ENCODE measurements at regions not wholly inside any gene's neighbourhood (a gene's known extent, or its start where the extent isn't known, plus 50 kb on each side); places are given as distances from the start of the nearest gene placed in this dataset.

GRCh38 chr12:124422142-124422569, 127.3 kb downstream of the RFLNA start:
- H3K79me2 ChIP-seq (ENCODE audit: control insufficient read depth, insufficient read depth, low read length), result no peaks in the 10 kb centered on the region
- WGBS (ENCODE audit: extremely low coverage, insufficient coverage, low lambda C conversion rate), result no CpG with 5 or more reads among the region's 16 CpGs
- H3K36me3 ChIP-seq (ENCODE audit: control insufficient read depth, insufficient read depth, low read length), result peaks cover 5% of the 10 kb centered on the region
- H3K18ac ChIP-seq (ENCODE audit: low read length), result no peak overlapping the region
- H2BK5ac ChIP-seq (ENCODE audit: low read length), result no peak overlapping the region
- no peak overlapping the region for H4K5ac ChIP-seq (ENCODE audit: low read length)
- no peak overlapping the region for H2BK15ac ChIP-seq (replicated peaks; ENCODE audit: low read depth)
- no peak overlapping the region for H2AK5ac ChIP-seq (ENCODE audit: low read length)
- H3K27ac ChIP-seq (ENCODE audit: low read depth, low read length), result no peak overlapping the region
- H4K8ac ChIP-seq (ENCODE audit: low read depth, low read length), result no peak overlapping the region
- no peaks in the 10 kb centered on the region for H3K27me3 ChIP-seq (ENCODE audit: insufficient read depth, low read length, poor library complexity)
- no peak overlapping the region for H3K4me2 ChIP-seq (ENCODE audit: low read length)
- H3K4me1 ChIP-seq (ENCODE audit: control insufficient read depth, low read depth, low read length), result no peaks in the 10 kb centered on the region
- H3K4me3 ChIP-seq (ENCODE audit: low read length), result no peak overlapping the region
- H2BK120ac ChIP-seq (ENCODE audit: low read depth, low read length), result no peak overlapping the region
- H3K79me1 ChIP-seq (ENCODE audit: low read length), result peaks cover 1% of the 10 kb centered on the region
- H3K23ac ChIP-seq (ENCODE audit: low read length), result no peak overlapping the region
- H3K4ac ChIP-seq (ENCODE audit: low read depth, low read length), result no peak overlapping the region
- no peak overlapping the region for H3K9ac ChIP-seq (ENCODE audit: low read length)
- peak overlapping the region; percentile 5 for H3K56ac ChIP-seq (ENCODE audit: low read length)
- no peak for DNase-seq

GRCh38 chr12:124420996-124421674, 126.2 kb downstream of the RFLNA start:
- Histone ChIP-seq H2BK5ac (ENCODE audit: low read length) (no peak overlapping the region), H3K79me2 (ENCODE audit: control insufficient read depth, insufficient read depth, low read length) (no peaks in the 10 kb centered on the region), H3K18ac (ENCODE audit: low read length) (no peak overlapping the region), H4K8ac (ENCODE audit: low read depth, low read length) (no peak overlapping the region), H3K4me3 (ENCODE audit: low read length) (no peak overlapping the region), H3K9ac (ENCODE audit: low read length) (no peak overlapping the region), H3K23ac (ENCODE audit: low read length) (no peak overlapping the region), H3K4me1 (ENCODE audit: control insufficient read depth, low read depth, low read length) (no peaks in the 10 kb centered on the region), H2AK5ac (ENCODE audit: low read length) (no peak overlapping the region), H3K27me3 (ENCODE audit: insufficient read depth, low read length, poor library complexity) (no peaks in the 10 kb centered on the region), H2BK15ac (replicated peaks; ENCODE audit: low read depth) (no peak overlapping the region), H3K27ac (ENCODE audit: low read depth, low read length) (no peak overlapping the region), H3K4me2 (ENCODE audit: low read length) (no peak overlapping the region), H2BK120ac (ENCODE audit: low read depth, low read length) (no peak overlapping the region), H3K36me3 (ENCODE audit: control insufficient read depth, insufficient read depth, low read length) (peaks cover 5% of the 10 kb centered on the region), H3K56ac (ENCODE audit: low read length) (no peak overlapping the region), H3K4ac (ENCODE audit: low read depth, low read length) (no peak overlapping the region), H3K79me1 (ENCODE audit: low read length) (peaks cover 1% of the 10 kb centered on the region), H4K5ac (ENCODE audit: low read length) (no peak overlapping the region)
- no peak for DNase-seq
- WGBS (ENCODE audit: extremely low coverage, insufficient coverage, low lambda C conversion rate), result no CpG with 5 or more reads among the region's 20 CpGs

- H3K79me2 ChIP-seq (ENCODE audit: control insufficient read depth, insufficient read depth, low read length), result no peaks in the 10 kb centered on the region
- H3K36me3 ChIP-seq (ENCODE audit: control insufficient read depth, insufficient read depth, low read length), result peaks cover 5% of the 10 kb centered on the region
- no peak overlapping the region for H2AK5ac ChIP-seq (ENCODE audit: low read length)
- no peak overlapping the region for H3K27ac ChIP-seq (ENCODE audit: low read depth, low read length)
- no peak overlapping the region for H3K9ac ChIP-seq (ENCODE audit: low read length)
- no peak for DNase-seq
- H3K79me1 ChIP-seq (ENCODE audit: low read length), result peaks cover 1% of the 10 kb centered on the region
- no peak overlapping the region for H3K4me2 ChIP-seq (ENCODE audit: low read length)
- H3K4me1 ChIP-seq (ENCODE audit: control insufficient read depth, low read depth, low read length), result no peaks in the 10 kb centered on the region
- no peak overlapping the region for H3K18ac ChIP-seq (ENCODE audit: low read length)
- no peak overlapping the region for H4K8ac ChIP-seq (ENCODE audit: low read depth, low read length)
- H3K27me3 ChIP-seq (ENCODE audit: insufficient read depth, low read length, poor library complexity), result no peaks in the 10 kb centered on the region
- H3K56ac ChIP-seq (ENCODE audit: low read length), result no peak overlapping the region
- no peak overlapping the region for H2BK120ac ChIP-seq (ENCODE audit: low read depth, low read length)
- H4K5ac ChIP-seq (ENCODE audit: low read length), result no peak overlapping the region
- no CpG with 5 or more reads among the region's 28 CpGs for WGBS (ENCODE audit: extremely low coverage, insufficient coverage, low lambda C conversion rate)
- no peak overlapping the region for H2BK15ac ChIP-seq (replicated peaks; ENCODE audit: low read depth)
- no peak overlapping the region for H2BK5ac ChIP-seq (ENCODE audit: low read length)
- H3K4me3 ChIP-seq (ENCODE audit: low read length), result no peak overlapping the region
- H3K23ac ChIP-seq (ENCODE audit: low read length), result no peak overlapping the region
- no peak overlapping the region for H3K4ac ChIP-seq (ENCODE audit: low read depth, low read length)
Observed at GRCh38 chr12:124420041-124420995, 125.4 kb downstream of the RFLNA start.

GRCh38 chr12:124419292-124420040, 124.6 kb downstream of the RFLNA start:
- Histone ChIP-seq H2BK5ac (ENCODE audit: low read length) (no peak overlapping the region), H3K27ac (ENCODE audit: low read depth, low read length) (no peak overlapping the region), H3K18ac (ENCODE audit: low read length) (no peak overlapping the region), H3K27me3 (ENCODE audit: insufficient read depth, low read length, poor library complexity) (no peaks in the 10 kb centered on the region), H3K9ac (ENCODE audit: low read length) (no peak overlapping the region), H3K36me3 (ENCODE audit: control insufficient read depth, insufficient read depth, low read length) (peaks cover 5% of the 10 kb centered on the region), H3K79me2 (ENCODE audit: control insufficient read depth, insufficient read depth, low read length) (no peaks in the 10 kb centered on the region), H3K4ac (ENCODE audit: low read depth, low read length) (no peak overlapping the region), H4K8ac (ENCODE audit: low read depth, low read length) (no peak overlapping the region), H3K79me1 (ENCODE audit: low read length) (peaks cover 1% of the 10 kb centered on the region), H3K23ac (ENCODE audit: low read length) (no peak overlapping the region), H2BK15ac (replicated peaks; ENCODE audit: low read depth) (no peak overlapping the region), H3K4me3 (ENCODE audit: low read length) (no peak overlapping the region), H3K4me1 (ENCODE audit: control insufficient read depth, low read depth, low read length) (no peaks in the 10 kb centered on the region), H2AK5ac (ENCODE audit: low read length) (no peak overlapping the region), H4K5ac (ENCODE audit: low read length) (no peak overlapping the region), H3K4me2 (ENCODE audit: low read length) (no peak overlapping the region), H2BK120ac (ENCODE audit: low read depth, low read length) (no peak overlapping the region), H3K56ac (ENCODE audit: low read length) (no peak overlapping the region)
- WGBS (ENCODE audit: extremely low coverage, insufficient coverage, low lambda C conversion rate), result no CpG with 5 or more reads among the region's 21 CpGs
- peak; percentile 48 for DNase-seq

GRCh38 chr12:124418791-124419190, 123.9 kb downstream of the RFLNA start:
- no peak overlapping the region for H3K56ac ChIP-seq (ENCODE audit: low read length)
- H2AK5ac ChIP-seq (ENCODE audit: low read length), result no peak overlapping the region
- no peak overlapping the region for H4K8ac ChIP-seq (ENCODE audit: low read depth, low read length)
- H3K27me3 ChIP-seq (ENCODE audit: insufficient read depth, low read length, poor library complexity), result no peaks in the 10 kb centered on the region
- H3K23ac ChIP-seq (ENCODE audit: low read length), result no peak overlapping the region
- DNase-seq, result no peak
- no peak overlapping the region for H2BK5ac ChIP-seq (ENCODE audit: low read length)
- no peak overlapping the region for H3K27ac ChIP-seq (ENCODE audit: low read depth, low read length)
- no peak overlapping the region for H3K4me2 ChIP-seq (ENCODE audit: low read length)
- H3K4ac ChIP-seq (ENCODE audit: low read depth, low read length), result no peak overlapping the region
- H3K4me1 ChIP-seq (ENCODE audit: control insufficient read depth, low read depth, low read length), result no peaks in the 10 kb centered on the region
- H3K9ac ChIP-seq (ENCODE audit: low read length), result no peak overlapping the region
- WGBS (ENCODE audit: extremely low coverage, insufficient coverage, low lambda C conversion rate), result no CpG with 5 or more reads among the region's 15 CpGs
- H4K5ac ChIP-seq (ENCODE audit: low read length), result no peak overlapping the region
- no peak overlapping the region for H3K4me3 ChIP-seq (ENCODE audit: low read length)
- no peak overlapping the region for H3K18ac ChIP-seq (ENCODE audit: low read length)
- no peak overlapping the region for H2BK120ac ChIP-seq (ENCODE audit: low read depth, low read length)
- peaks cover 2% of the 10 kb centered on the region for H3K79me1 ChIP-seq (ENCODE audit: low read length)
- H2BK15ac ChIP-seq (replicated peaks; ENCODE audit: low read depth), result no peak overlapping the region
- peaks cover 5% of the 10 kb centered on the region for H3K36me3 ChIP-seq (ENCODE audit: control insufficient read depth, insufficient read depth, low read length)
- no peaks in the 10 kb centered on the region for H3K79me2 ChIP-seq (ENCODE audit: control insufficient read depth, insufficient read depth, low read length)

Data from mesendoderm (in vitro differentiated cells).